ENCODE measurements at regions not wholly inside any gene's neighbourhood (a gene's known extent, or its start where the extent isn't known, plus 50 kb on each side); places are given as distances from the start of the nearest gene placed in this dataset.

DNA sequence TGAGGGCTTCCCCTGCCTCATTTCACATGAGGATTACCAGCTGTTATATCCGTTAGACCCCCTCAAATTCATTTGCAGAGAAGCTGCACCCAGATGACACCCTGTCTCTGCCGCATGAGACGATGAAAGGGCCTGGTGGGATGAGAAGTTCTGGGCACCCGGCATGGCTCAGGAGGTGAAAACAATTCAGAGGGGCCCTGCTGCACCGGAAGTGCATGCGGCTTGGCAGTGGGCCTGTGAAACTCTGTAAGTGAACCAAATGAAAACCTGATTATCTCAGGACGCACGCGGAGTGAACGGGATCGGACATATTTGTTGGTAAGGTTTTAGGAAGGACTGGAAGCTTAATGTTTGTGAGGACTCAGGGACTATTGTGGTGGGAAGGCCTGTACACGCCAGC, 511.2 kb downstream of the TCERG1L start:
- no peaks in the 10 kb centered on the region for H3K79me1 ChIP-seq (ENCODE audit: low read length)
- WGBS (ENCODE audit: extremely low coverage, insufficient coverage, low lambda C conversion rate) = no CpG with 5 or more reads among the region's 12 CpGs

DNA sequence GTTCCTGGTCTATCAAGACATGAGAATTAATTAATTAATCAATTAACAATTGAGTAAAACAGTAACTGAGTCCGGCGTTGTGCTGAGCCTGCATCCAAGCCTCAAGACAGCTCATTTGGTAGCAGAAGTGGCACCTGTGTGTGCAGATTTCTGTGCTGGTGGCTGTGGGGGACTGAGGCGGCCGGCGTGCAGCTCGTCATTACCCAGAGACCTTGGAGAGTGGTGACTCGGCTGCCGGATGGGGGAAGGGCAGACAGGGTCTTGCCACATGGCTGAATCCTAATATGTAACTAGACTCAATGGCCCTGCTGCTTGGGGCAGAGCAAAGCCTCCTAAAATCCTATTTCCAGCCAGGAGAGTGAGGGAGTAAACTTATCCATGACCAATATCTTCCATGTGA, 510.2 kb downstream of the TCERG1L start:
- H3K4me1 ChIP-seq (ENCODE audit: control insufficient read depth, low read depth, low read length) = no peaks in the 10 kb centered on the region

More for the DNA sequence above, 511.2 kb downstream of the TCERG1L start:
- no peak overlapping the region for H4K5ac ChIP-seq (ENCODE audit: low read length)
- H3K4ac ChIP-seq (ENCODE audit: low read depth, low read length) = no peak overlapping the region
- no peak overlapping the region for H2BK5ac ChIP-seq (ENCODE audit: low read length)
- H3K79me2 ChIP-seq (ENCODE audit: control insufficient read depth, insufficient read depth, low read length) = no peaks in the 10 kb centered on the region
- H3K4me3 ChIP-seq (ENCODE audit: low read length) = no peak overlapping the region
- H3K9ac ChIP-seq (ENCODE audit: low read length) = no peak overlapping the region
- DNase-seq = no peak
- no peak overlapping the region for H3K4me2 ChIP-seq (ENCODE audit: low read length)
- H2BK120ac ChIP-seq (ENCODE audit: low read depth, low read length) = no peak overlapping the region
- no peak overlapping the region for H2BK15ac ChIP-seq (replicated peaks; ENCODE audit: low read depth)
- H2AK5ac ChIP-seq (ENCODE audit: low read length) = no peak overlapping the region
- no peak overlapping the region for H3K18ac ChIP-seq (ENCODE audit: low read length)
- no peak overlapping the region for H4K8ac ChIP-seq (ENCODE audit: low read depth, low read length)
- no peaks in the 10 kb centered on the region for H3K4me1 ChIP-seq (ENCODE audit: control insufficient read depth, low read depth, low read length)
- H3K27me3 ChIP-seq (ENCODE audit: insufficient read depth, low read length, poor library complexity) = no peaks in the 10 kb centered on the region
- no peak overlapping the region for H3K27ac ChIP-seq (ENCODE audit: low read depth, low read length)
- no peak overlapping the region for H3K23ac ChIP-seq (ENCODE audit: low read length)
- H3K36me3 ChIP-seq (ENCODE audit: control insufficient read depth, insufficient read depth, low read length) = no peaks in the 10 kb centered on the region
- H3K56ac ChIP-seq (ENCODE audit: low read length) = no peak overlapping the region

DNA sequence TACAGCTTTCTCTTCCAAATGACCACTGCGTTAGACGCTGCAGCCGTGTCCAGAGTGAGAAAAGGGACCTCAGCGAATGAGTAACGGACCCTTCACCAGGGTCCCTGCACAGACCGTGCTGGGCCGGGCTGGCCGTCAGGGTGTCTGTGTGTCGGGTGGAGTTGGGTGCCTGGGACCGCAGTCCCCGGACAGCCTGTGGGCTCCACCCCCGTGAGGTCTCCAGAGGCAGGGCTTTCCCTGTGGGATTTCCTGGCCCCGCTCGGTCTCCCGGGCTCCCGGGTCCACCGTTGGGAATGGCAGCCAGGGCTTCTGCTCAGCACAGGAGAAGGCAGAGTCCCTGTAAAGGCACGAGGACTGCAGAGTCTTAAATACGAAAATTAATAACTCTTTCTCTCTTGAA, 509.7 kb downstream of the TCERG1L start:
- WGBS (ENCODE audit: extremely low coverage, insufficient coverage, low lambda C conversion rate) = no CpG with 5 or more reads among the region's 19 CpGs
- Histone ChIP-seq H2BK120ac (ENCODE audit: low read depth, low read length) (no peak overlapping the region), H4K5ac (ENCODE audit: low read length) (no peak overlapping the region), H3K18ac (ENCODE audit: low read length) (no peak overlapping the region), H2BK15ac (replicated peaks; ENCODE audit: low read depth) (no peak overlapping the region), H3K23ac (ENCODE audit: low read length) (no peak overlapping the region), H3K4me1 (ENCODE audit: control insufficient read depth, low read depth, low read length) (no peaks in the 10 kb centered on the region), H3K56ac (ENCODE audit: low read length) (no peak overlapping the region), H3K4me3 (ENCODE audit: low read length) (no peak overlapping the region), H3K4ac (ENCODE audit: low read depth, low read length) (no peak overlapping the region), H3K79me1 (ENCODE audit: low read length) (no peaks in the 10 kb centered on the region), H3K4me2 (ENCODE audit: low read length) (no peak overlapping the region), H2BK5ac (ENCODE audit: low read length) (no peak overlapping the region), H3K27me3 (ENCODE audit: insufficient read depth, low read length, poor library complexity) (no peaks in the 10 kb centered on the region), H3K36me3 (ENCODE audit: control insufficient read depth, insufficient read depth, low read length) (no peaks in the 10 kb centered on the region), H3K79me2 (ENCODE audit: control insufficient read depth, insufficient read depth, low read length) (no peaks in the 10 kb centered on the region), H4K8ac (ENCODE audit: low read depth, low read length) (no peak overlapping the region), H2AK5ac (ENCODE audit: low read length) (no peak overlapping the region), H3K27ac (ENCODE audit: low read depth, low read length) (no peak overlapping the region), H3K9ac (ENCODE audit: low read length) (no peak overlapping the region)
- no peak for DNase-seq

More for the DNA sequence above, 510.2 kb downstream of the TCERG1L start:
- Histone ChIP-seq H3K27me3 (ENCODE audit: insufficient read depth, low read length, poor library complexity) (no peaks in the 10 kb centered on the region), H3K79me1 (ENCODE audit: low read length) (no peaks in the 10 kb centered on the region), H4K5ac (ENCODE audit: low read length) (no peak overlapping the region), H3K4me3 (ENCODE audit: low read length) (no peak overlapping the region), H3K4ac (ENCODE audit: low read depth, low read length) (no peak overlapping the region), H3K36me3 (ENCODE audit: control insufficient read depth, insufficient read depth, low read length) (no peaks in the 10 kb centered on the region), H3K9ac (ENCODE audit: low read length) (no peak overlapping the region), H2AK5ac (ENCODE audit: low read length) (no peak overlapping the region), H2BK5ac (ENCODE audit: low read length) (no peak overlapping the region), H3K79me2 (ENCODE audit: control insufficient read depth, insufficient read depth, low read length) (no peaks in the 10 kb centered on the region), H2BK120ac (ENCODE audit: low read depth, low read length) (no peak overlapping the region), H4K8ac (ENCODE audit: low read depth, low read length) (no peak overlapping the region), H3K27ac (ENCODE audit: low read depth, low read length) (no peak overlapping the region), H2BK15ac (replicated peaks; ENCODE audit: low read depth) (no peak overlapping the region), H3K18ac (ENCODE audit: low read length) (no peak overlapping the region), H3K4me2 (ENCODE audit: low read length) (no peak overlapping the region), H3K23ac (ENCODE audit: low read length) (no peak overlapping the region), H3K56ac (ENCODE audit: low read length) (no peak overlapping the region)
- no CpG with 5 or more reads among the region's 8 CpGs for WGBS (ENCODE audit: extremely low coverage, insufficient coverage, low lambda C conversion rate)
- DNase-seq = no peak

DNA sequence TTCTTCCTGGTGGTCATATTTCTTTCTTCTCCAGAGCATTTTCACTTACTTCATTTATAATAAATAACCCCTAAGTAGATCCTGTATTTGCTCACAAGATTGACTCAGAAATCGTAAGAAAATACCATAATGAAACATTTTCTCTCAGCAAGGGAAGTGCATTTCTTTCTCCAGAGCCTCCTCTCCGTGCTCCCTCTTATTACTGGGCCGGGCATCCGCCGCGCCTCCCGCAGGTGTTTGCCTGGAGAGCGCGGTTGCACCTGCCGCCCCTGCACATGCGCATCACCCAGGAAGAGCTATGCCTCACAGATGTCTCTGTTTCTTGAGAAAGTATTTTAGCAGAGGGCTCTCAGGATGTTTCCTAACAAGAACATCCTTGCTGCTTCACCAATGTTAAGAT, 509.2 kb downstream of the TCERG1L start:
- Histone ChIP-seq H3K36me3 (ENCODE audit: control insufficient read depth, insufficient read depth, low read length) (no peaks in the 10 kb centered on the region), H3K27ac (ENCODE audit: low read depth, low read length) (no peak overlapping the region), H3K56ac (ENCODE audit: low read length) (no peak overlapping the region), H3K4me3 (ENCODE audit: low read length) (no peak overlapping the region), H3K4me1 (ENCODE audit: control insufficient read depth, low read depth, low read length) (no peaks in the 10 kb centered on the region), H3K18ac (ENCODE audit: low read length) (no peak overlapping the region), H2BK120ac (ENCODE audit: low read depth, low read length) (no peak overlapping the region), H3K9ac (ENCODE audit: low read length) (no peak overlapping the region), H2AK5ac (ENCODE audit: low read length) (no peak overlapping the region), H3K4me2 (ENCODE audit: low read length) (no peak overlapping the region), H3K23ac (ENCODE audit: low read length) (no peak overlapping the region), H2BK15ac (replicated peaks; ENCODE audit: low read depth) (no peak overlapping the region), H4K8ac (ENCODE audit: low read depth, low read length) (no peak overlapping the region), H3K4ac (ENCODE audit: low read depth, low read length) (no peak overlapping the region), H3K27me3 (ENCODE audit: insufficient read depth, low read length, poor library complexity) (no peaks in the 10 kb centered on the region), H2BK5ac (ENCODE audit: low read length) (no peak overlapping the region), H3K79me1 (ENCODE audit: low read length) (no peaks in the 10 kb centered on the region), H4K5ac (ENCODE audit: low read length) (no peak overlapping the region), H3K79me2 (ENCODE audit: control insufficient read depth, insufficient read depth, low read length) (no peaks in the 10 kb centered on the region)
- WGBS (ENCODE audit: extremely low coverage, insufficient coverage, low lambda C conversion rate) = no CpG with 5 or more reads among the region's 11 CpGs
- DNase-seq = no peak

DNA sequence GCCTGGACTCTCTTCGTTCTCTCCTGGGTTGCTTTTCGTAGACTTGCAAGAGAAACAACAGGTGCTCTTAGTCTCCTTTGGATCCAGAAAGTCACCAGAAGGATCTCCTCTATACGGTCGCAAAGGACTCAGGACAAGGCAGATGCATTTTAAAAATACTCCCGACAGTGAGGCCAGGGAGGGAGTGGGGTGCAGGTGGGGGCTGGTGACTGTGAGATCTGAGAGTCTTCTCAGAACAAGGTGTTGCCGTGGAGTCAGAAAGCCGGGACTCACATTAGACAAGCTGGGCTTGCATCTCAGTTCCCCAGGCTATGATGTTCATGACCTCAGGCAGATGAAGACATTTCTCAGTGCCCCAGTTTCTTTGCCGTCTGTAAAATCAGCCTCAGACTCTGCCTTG, 507.2 kb downstream of the TCERG1L start:
- H3K36me3 ChIP-seq (ENCODE audit: control insufficient read depth, insufficient read depth, low read length) = no peaks in the 10 kb centered on the region
- no peak overlapping the region for H3K4ac ChIP-seq (ENCODE audit: low read depth, low read length)
- no peak overlapping the region for H2AK5ac ChIP-seq (ENCODE audit: low read length)
- H3K27ac ChIP-seq (ENCODE audit: low read depth, low read length) = no peak overlapping the region
- H3K4me1 ChIP-seq (ENCODE audit: control insufficient read depth, low read depth, low read length) = no peaks in the 10 kb centered on the region
- no peak overlapping the region for H2BK15ac ChIP-seq (replicated peaks; ENCODE audit: low read depth)
- no peaks in the 10 kb centered on the region for H3K27me3 ChIP-seq (ENCODE audit: insufficient read depth, low read length, poor library complexity)
- H2BK120ac ChIP-seq (ENCODE audit: low read depth, low read length) = no peak overlapping the region
- no peak for DNase-seq
- H3K79me1 ChIP-seq (ENCODE audit: low read length) = no peaks in the 10 kb centered on the region
- H3K56ac ChIP-seq (ENCODE audit: low read length) = no peak overlapping the region
- no peak overlapping the region for H3K23ac ChIP-seq (ENCODE audit: low read length)
- H3K79me2 ChIP-seq (ENCODE audit: control insufficient read depth, insufficient read depth, low read length) = no peaks in the 10 kb centered on the region
- no peak overlapping the region for H4K8ac ChIP-seq (ENCODE audit: low read depth, low read length)
- H3K18ac ChIP-seq (ENCODE audit: low read length) = no peak overlapping the region
- no peak overlapping the region for H3K4me3 ChIP-seq (ENCODE audit: low read length)
- H3K9ac ChIP-seq (ENCODE audit: low read length) = no peak overlapping the region
- H3K4me2 ChIP-seq (ENCODE audit: low read length) = no peak overlapping the region
- H2BK5ac ChIP-seq (ENCODE audit: low read length) = no peak overlapping the region
- no peak overlapping the region for H4K5ac ChIP-seq (ENCODE audit: low read length)
- WGBS (ENCODE audit: extremely low coverage, insufficient coverage, low lambda C conversion rate) = no CpG with 5 or more reads among the region's 8 CpGs

DNA sequence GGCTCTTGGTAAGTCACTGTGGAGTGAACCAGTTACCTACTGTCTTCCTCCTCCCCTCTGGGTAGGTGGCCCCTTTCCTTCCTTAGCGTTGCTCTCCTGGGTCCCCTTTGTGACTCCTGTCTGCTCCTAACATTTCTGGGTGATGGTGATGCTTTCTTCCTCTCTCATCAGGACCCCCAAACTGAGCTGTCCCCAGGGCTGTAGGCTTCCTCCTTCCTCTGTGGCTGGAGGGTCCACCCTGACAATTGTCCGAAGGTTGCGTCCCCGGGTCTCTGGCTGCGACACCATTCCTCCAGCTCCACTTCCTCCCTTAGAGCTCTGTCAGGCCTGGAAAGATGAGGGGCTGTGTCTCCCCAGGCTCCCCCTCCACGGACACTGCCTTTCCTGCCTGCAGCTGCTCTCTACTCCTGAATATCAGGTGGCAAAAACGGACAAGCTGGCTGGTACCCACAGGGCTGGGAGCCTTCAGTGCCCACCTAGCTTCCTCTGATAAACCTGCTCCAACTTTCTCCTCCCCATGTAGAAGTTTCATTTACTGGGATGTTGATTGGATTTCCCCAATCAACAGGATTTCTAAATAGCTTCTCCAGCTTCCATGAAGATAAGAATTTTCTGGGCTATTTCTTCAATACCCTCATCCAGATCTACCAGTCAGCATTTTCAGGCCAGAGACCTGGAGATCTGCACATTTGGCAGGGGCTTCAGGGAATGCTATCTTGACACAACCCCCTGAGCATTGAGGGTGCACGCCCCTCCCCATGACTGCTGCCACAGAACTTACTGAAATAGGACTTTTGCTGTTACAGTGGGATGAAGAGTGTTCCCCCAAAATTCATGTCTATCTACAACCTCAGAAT, 506.5 kb downstream of the TCERG1L start:
- Histone ChIP-seq H3K18ac (ENCODE audit: low read length) (no peak overlapping the region), H2BK15ac (replicated peaks; ENCODE audit: low read depth) (no peak overlapping the region), H2AK5ac (ENCODE audit: low read length) (no peak overlapping the region), H3K4me3 (ENCODE audit: low read length) (no peak overlapping the region), H4K5ac (ENCODE audit: low read length) (no peak overlapping the region), H4K8ac (ENCODE audit: low read depth, low read length) (no peak overlapping the region), H3K79me2 (ENCODE audit: control insufficient read depth, insufficient read depth, low read length) (no peaks in the 10 kb centered on the region), H3K4me1 (ENCODE audit: control insufficient read depth, low read depth, low read length) (no peaks in the 10 kb centered on the region), H3K56ac (ENCODE audit: low read length) (no peak overlapping the region), H3K4me2 (ENCODE audit: low read length) (no peak overlapping the region), H3K27ac (ENCODE audit: low read depth, low read length) (no peak overlapping the region), H3K4ac (ENCODE audit: low read depth, low read length) (no peak overlapping the region), H3K23ac (ENCODE audit: low read length) (no peak overlapping the region), H2BK120ac (ENCODE audit: low read depth, low read length) (no peak overlapping the region), H3K79me1 (ENCODE audit: low read length) (no peaks in the 10 kb centered on the region), H3K9ac (ENCODE audit: low read length) (no peak overlapping the region), H3K27me3 (ENCODE audit: insufficient read depth, low read length, poor library complexity) (no peaks in the 10 kb centered on the region), H3K36me3 (ENCODE audit: control insufficient read depth, insufficient read depth, low read length) (no peaks in the 10 kb centered on the region), H2BK5ac (ENCODE audit: low read length) (no peak overlapping the region)
- no CpG with 5 or more reads among the region's 8 CpGs for WGBS (ENCODE audit: extremely low coverage, insufficient coverage, low lambda C conversion rate)
- no peak for DNase-seq

Measured in mesendoderm (in vitro differentiated cells).